SW 1271 (cell line): ENCODE measurements at regions not wholly inside any gene's neighbourhood (a gene's known extent, or its start where the extent isn't known, plus 50 kb on each side); places are given as distances from the start of the nearest gene placed in this dataset.
"Not testable (repeated sequence)": the region's sequence is repeated elsewhere in the genome, so short reads cannot be mapped to it uniquely, and the experiment has no call there.

Experiments used
- DNase-seq, 2 experiments: peaks; one replicate each; lab custom pipeline; 2025; lab: John Stamatoyannopoulos, UW

DNA sequence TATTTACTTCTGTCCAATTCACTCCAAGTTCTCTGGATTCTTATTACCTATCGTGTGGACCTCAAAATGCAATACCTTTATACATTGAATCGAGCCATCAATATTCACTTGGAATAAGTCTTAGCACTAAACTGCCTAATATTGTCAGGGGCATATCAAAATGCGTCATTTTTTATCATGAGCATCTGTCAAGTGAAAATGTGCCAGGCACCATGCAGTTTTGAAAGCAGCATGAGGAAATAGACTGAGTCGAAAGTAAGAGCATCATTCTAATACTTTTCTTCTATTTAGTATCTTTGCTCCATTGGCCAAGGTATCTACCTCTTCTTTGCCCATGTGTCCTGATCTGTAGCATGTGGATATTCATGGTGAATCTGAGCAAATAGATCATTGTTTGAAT is 1193.4 kb downstream of the CDH11 start:
- no peak for DNase-seq

GRCh38 chr16:63925221-63925620 is 1196.6 kb downstream of the CDH11 start:
- DNase-seq: no peak

- DNase-seq: no peak
Measured at GRCh38 chr16:63922560-63922959, 1199.3 kb downstream of the CDH11 start.

GRCh38 chr16:63921737-63922295 is 1200.0 kb downstream of the CDH11 start:
- DNase-seq: no peak

- no peak for DNase-seq
Measured at GRCh38 chr16:63913290-63913689, 1208.6 kb downstream of the CDH11 start.

DNA sequence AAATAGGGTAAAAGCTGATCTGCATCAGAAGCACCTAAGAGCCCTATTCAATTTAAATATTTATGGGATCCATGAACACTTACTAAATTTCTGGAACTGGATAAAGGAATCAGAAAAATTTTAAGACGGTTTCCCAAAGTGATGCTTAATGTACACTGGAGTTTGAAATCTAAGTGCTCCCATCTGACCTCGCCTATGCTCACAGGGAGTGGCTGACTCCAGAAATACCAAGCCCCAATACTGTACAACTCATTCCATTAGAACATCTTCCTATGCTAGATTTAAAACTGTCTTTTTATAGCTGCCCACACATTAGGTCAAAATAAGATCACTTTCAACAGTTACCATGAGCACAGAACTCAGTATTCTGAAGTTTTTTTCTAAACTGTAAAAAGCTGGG is 1214.6 kb downstream of the CDH11 start:
- DNase-seq: no peak

DNA sequence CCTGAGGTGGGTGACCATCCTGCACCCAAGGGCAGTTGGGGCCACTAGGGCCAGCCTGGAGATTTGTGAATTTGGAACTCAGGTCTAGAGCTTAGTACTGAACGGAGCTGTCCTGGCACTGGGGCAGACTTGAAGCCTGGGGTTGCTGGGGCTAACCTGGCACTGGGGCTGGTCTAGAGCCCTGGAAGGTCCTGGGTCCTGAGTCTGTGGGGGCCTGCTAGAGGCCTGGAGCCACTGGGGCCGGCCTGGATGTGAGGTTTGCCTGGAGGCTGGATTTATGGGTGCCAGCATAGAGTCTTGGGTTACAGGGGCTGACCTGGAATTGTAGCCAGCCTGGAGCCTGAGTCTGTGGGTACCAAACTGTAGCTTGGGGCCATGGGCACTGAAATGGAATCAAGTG is 1216.9 kb downstream of the CDH11 start:
- DNase-seq: no peak

DNA sequence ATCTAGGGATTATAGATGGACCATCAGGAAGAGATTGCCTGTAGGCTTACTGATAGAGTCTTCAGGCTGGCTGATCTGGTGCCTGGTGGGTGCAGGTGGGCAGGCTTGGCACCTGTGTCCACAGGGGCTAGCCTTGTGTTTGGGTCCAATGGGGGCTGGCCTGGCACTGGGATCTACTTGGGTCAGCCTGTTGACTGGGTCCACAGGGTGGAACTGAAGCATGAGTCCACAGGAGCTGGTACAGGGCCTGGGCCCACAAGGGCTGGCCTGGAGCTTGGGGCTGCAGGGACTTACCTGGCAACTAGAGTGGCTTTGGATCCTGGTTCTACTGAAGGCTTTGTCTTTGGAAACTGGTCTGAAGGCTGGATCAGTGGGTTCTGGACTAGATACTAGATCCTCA is 1217.7 kb downstream of the CDH11 start:
- no peak for DNase-seq

GRCh38 chr16:63896383-63897109 is 1225.3 kb downstream of the CDH11 start:
- DNase-seq: no peak

GRCh38 chr16:63890723-63891122 is 1231.1 kb downstream of the CDH11 start:
- no peak for DNase-seq

DNA sequence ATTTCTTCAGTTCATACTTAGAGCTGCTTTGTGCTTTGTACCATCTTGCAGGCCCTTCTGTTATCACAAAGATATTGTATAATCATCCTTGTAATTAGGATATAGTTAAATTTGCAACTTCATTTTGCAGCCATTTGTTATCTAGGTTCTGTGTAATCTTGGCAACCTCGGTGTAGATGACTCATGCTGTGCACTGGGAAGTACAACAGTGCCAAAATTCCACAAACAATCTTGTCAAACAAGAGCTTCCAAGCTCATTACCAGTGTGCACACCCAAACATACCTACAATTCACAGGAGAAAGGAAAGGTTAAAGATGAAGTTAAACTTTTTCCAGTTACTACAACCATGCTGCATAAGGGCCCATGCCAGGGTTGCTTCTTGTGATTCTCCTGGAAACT is 1231.8 kb downstream of the CDH11 start:
- no peak for DNase-seq

- no peak for DNase-seq
Measured at GRCh38 chr16:63883091-63883490, 1238.8 kb downstream of the CDH11 start.

DNA sequence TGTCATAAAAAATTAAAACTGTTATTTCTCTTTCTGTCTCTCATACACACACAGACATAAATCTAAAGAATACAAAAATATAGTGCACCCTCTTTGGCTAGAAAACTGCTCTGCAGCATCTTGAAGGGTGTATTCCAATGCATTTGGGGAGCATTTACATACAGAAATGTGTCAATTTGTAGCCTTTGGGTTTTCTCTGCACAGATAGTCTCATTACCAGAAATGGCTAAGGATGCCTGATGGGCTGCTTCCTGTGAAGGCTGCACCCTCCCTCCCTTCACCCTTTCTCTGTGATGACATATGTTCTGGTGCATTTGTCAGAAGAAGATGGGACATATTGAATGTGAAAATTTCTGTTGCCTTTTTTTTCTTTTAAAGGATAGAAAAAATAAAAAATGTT is 1239.3 kb downstream of the CDH11 start:
- DNase-seq: no peak

GRCh38 chr16:63880948-63881347 is 1240.9 kb downstream of the CDH11 start:
- no peak for DNase-seq

GRCh38 chr16:63877401-63877800 is 1244.5 kb downstream of the CDH11 start:
- DNase-seq: no peak

- DNase-seq: no peak
Measured at GRCh38 chr16:63876103-63876502, 1245.8 kb downstream of the CDH11 start.

GRCh38 chr16:63860700-63861099 is 1261.2 kb downstream of the CDH11 start:
- DNase-seq: not testable (repeated sequence)

DNA sequence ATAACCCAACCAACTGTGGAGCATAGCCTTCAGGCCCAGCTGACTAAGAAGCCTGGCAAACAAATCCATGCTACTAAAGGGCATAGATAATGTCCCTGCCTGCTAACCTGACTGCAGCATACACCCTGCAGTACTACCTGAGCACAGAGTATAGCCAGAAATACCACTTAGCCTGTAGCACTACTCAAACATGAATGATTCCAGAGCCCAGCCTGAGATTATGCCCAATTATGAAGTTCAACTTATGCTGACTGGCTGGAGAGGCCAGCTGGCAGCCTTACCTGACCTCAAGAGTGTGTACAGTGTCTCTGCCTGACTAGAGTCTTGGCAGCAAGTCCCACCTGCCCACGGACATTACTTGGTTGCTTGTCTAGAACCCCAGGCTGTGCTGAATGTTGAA is 1265.3 kb downstream of the CDH11 start:
- no peak for DNase-seq

DNA sequence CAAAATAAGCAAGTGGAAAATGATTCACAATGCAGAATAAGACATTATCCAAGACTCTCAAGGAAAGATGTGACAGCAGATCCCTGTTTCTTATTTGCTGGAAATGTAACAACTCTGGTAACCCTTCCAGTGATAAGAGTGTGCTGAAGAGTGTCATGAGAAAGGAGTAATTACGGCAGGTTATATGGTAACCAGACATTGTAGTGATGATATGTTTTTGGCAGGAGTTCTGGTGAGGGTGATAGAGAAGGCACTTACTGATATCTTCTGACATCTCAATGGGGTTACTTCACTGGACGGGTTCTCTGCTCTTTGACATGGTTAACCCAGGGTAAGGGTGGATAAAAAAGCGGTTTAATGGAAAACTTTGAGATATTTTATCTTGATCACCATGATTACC is 1270.9 kb downstream of the CDH11 start:
- DNase-seq: no peak

GRCh38 chr16:63841271-63841670 is 1280.6 kb downstream of the CDH11 start:
- no peak for DNase-seq

- no peak for DNase-seq
Measured at GRCh38 chr16:63830061-63830460, 1291.8 kb downstream of the CDH11 start.

DNA sequence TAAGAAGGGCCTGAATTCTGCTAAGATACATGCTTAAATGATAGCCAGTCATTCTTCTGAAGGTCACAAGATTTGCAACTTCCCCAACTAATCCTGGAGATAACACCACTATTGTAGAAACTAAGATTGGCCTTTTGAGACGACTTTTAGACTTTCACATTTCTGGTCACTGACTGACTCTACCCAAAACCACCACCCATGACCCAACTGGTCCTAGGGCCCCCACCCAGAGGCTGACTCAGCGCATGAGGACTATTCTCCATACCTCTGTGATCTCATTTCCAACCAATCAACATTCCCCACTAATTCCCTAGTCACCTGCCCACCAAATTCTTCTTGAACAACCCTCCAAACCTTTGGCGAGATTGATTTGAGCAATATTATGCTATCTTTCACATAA is 1299.0 kb downstream of the CDH11 start:
- no peak for DNase-seq

DNA sequence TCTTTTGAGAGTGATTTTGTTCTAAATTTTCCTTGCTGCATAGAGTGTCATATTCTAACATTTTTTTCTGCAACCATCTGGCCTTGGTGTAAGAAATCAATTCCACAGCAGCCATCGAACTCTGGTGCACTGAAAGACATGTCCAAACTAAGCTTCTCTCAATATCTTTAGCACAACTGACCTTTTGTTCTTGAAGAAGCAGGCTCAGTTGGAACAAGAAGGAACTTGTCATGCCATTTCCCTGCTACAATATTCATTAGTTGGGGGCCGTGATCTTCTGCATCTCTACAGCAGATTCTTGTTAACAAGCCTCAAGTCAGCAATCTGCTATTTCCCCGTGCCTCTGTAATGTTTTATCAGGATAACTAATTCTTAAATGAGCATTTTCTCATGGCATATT is 1305.6 kb downstream of the CDH11 start:
- DNase-seq: no peak

GRCh38 chr16:63813862-63814261 is 1308.0 kb downstream of the CDH11 start:
- DNase-seq: no peak
